Endothelial cell of umbilical vein (primary cell): ENCODE measurements at regions not wholly inside any gene's neighbourhood (a gene's known extent, or its start where the extent isn't known, plus 50 kb on each side); places are given as distances from the start of the nearest gene placed in this dataset.

ENCODE experiments used
- BruUV-seq: library from RNA; stranded (reverse); fragments of 400-500 nt; replicated peaks from 2 replicates; lab custom pipeline; 2021; lab: Mats Ljungman, UMichigan
- CTCF ChIA-PET: fragments of 300-600, 350-600 bp; sonication (Branson Sonifier 250); formaldehyde crosslinking; loops from one replicate; lab custom pipeline; 2021; ENCODE audit warnings: antibody characterized with exemption, inconsistent platforms; lab: Charles Lee
- POLR2A ChIA-PET: fragments of 300-600, 350-600 bp; sonication (Branson Sonifier 250); formaldehyde crosslinking; loops from one replicate; lab custom pipeline; 2021; ENCODE audit warnings: antibody characterized with exemption, inconsistent platforms; lab: Charles Lee
- DNase-seq: peaks from one replicate; pipeline ENCODE4 v3.0.0-alpha.2; 2011; ENCODE audit warnings: low read depth, low spot score
- FAIRE-seq: peaks from 2 replicates; lab custom pipeline; 2011; peaks lifted over from hg19 to GRCh38; lab: Jason Lieb, UNC
- H2AFZ ChIP-seq: 2 replicates; pipeline ENCODE4 v1.6.0; 2012; ENCODE audit warnings: low read depth, low read length, control low read depth, inconsistent platforms
- H3K27ac ChIP-seq: 2 replicates; pipeline ENCODE4 v1.5.1; 2011; ENCODE audit warnings: low read depth, mild to moderate bottlenecking, control low read depth, low read length, moderate library complexity; ENCODE audit not compliant: insufficient read depth
- H3K27me3 ChIP-seq, 2 experiments: 2 replicates each; pipeline versions ENCODE4 v1.6.0 to v1.6.1; 2011; ENCODE audit warnings: low read length in 2 of 2, mixed read lengths in 1 of 2; ENCODE audit not compliant: control insufficient read depth in 2 of 2, insufficient read depth in 2 of 2
- H3K36me3 ChIP-seq, 2 experiments: 2 replicates in 1 of 2; 3 replicates in 1 of 2; pipeline ENCODE4 v1.5.1; 2011; ENCODE audit warnings: low read length in 2 of 2, mild to moderate bottlenecking in 1 of 2, moderate library complexity in 1 of 2; ENCODE audit not compliant: control insufficient read depth in 2 of 2, insufficient read depth in 2 of 2; ENCODE audit errors: extremely low read depth in 1 of 2
- H3K4me1 ChIP-seq: 3 replicates; pipeline ENCODE4 v1.5.1; 2011; ENCODE audit warnings: mild to moderate bottlenecking, low read length; ENCODE audit not compliant: control insufficient read depth, insufficient read depth; ENCODE audit errors: extremely low read depth
- H3K4me2 ChIP-seq: 2 replicates; pipeline ENCODE4 v1.6.1; 2011; ENCODE audit warnings: low read length, control low read depth, mixed read lengths; ENCODE audit not compliant: insufficient read depth
- H3K4me3 ChIP-seq, 3 experiments: fragments of 200-600 bp in 1 of 3; sonication (generic), shearing (Covaris generic) in 1 of 3; replicated peaks in 1 of 3; 2 replicates each; pipeline ENCODE4 v1.5.1; 2011 to 2016; ENCODE audit warnings: control low read depth in 3 of 3, low read length in 3 of 3, mild to moderate bottlenecking in 2 of 3, inconsistent platforms in 1 of 3, low read depth in 1 of 3, moderate library complexity in 1 of 3; ENCODE audit not compliant: insufficient read depth in 1 of 3
- H3K79me2 ChIP-seq: 2 replicates; pipeline ENCODE4 v1.6.0; 2012; ENCODE audit warnings: low read length, inconsistent platforms; ENCODE audit not compliant: control insufficient read depth, insufficient read depth
- H3K9ac ChIP-seq: replicated peaks from 2 replicates; pipeline ENCODE3; 2011; ENCODE audit warnings: low read length, control low read depth; ENCODE audit not compliant: insufficient read depth; ENCODE audit errors: extremely low read depth
- H3K9me1 ChIP-seq: replicated peaks from 3 replicates; pipeline ENCODE4 v1.6.0; 2011; ENCODE audit warnings: mild to moderate bottlenecking, low read length; ENCODE audit not compliant: control insufficient read depth, insufficient read depth; ENCODE audit errors: extremely low read depth
- H3K9me3 ChIP-seq: replicated peaks from 2 replicates; pipeline ENCODE4 v1.5.1; 2012; ENCODE audit warnings: low read length, inconsistent platforms; ENCODE audit not compliant: control insufficient read depth, insufficient read depth
- H4K20me1 ChIP-seq: replicated peaks from 2 replicates; pipeline ENCODE3; 2011; ENCODE audit warnings: mild to moderate bottlenecking, low read length; ENCODE audit not compliant: control insufficient read depth, insufficient read depth; ENCODE audit errors: extremely low read depth
- EZH2 ChIP-seq: IDR thresholded peaks from 2 replicates; pipeline ENCODE4 v1.6.1; 2012; ENCODE audit warnings: borderline replicate concordance, low read depth, mild to moderate bottlenecking, moderate library complexity, low read length, inconsistent platforms; ENCODE audit not compliant: severe bottlenecking
- FOS ChIP-seq: IDR thresholded peaks from 2 replicates; pipeline ENCODE4 v1.6.1; 2011; ENCODE audit warnings: mild to moderate bottlenecking, low read length, moderate library complexity, borderline replicate concordance; ENCODE audit not compliant: insufficient read depth
- GATA2 ChIP-seq: IDR thresholded peaks from 2 replicates; pipeline ENCODE4 v1.7.0; 2011; ENCODE audit warnings: low read depth, mild to moderate bottlenecking, moderate library complexity, mixed read lengths, low read length; ENCODE audit not compliant: insufficient read length, insufficient read depth
- JUN ChIP-seq: IDR thresholded peaks from 2 replicates; pipeline ENCODE4 v1.6.1; 2011; ENCODE audit warnings: borderline replicate concordance, low read depth; ENCODE audit not compliant: insufficient read length, insufficient read depth
- MAX ChIP-seq: IDR thresholded peaks from 2 replicates; pipeline ENCODE4 v1.6.1; 2011; ENCODE audit not compliant: insufficient read depth, insufficient read length
- MYC ChIP-seq: IDR thresholded peaks from one replicate; pipeline ENCODE4 v1.6.1; 2011; ENCODE audit warnings: mild to moderate bottlenecking, low read depth, low read length
- POLR2A ChIP-seq: IDR thresholded peaks from 2 replicates; pipeline ENCODE4 v1.6.1; 2012; ENCODE audit warnings: low read depth, mild to moderate bottlenecking, control low read depth, low read length
- POLR2AphosphoS5 ChIP-seq: IDR thresholded peaks from 2 replicates; pipeline ENCODE4 v1.6.1; 2012; ENCODE audit warnings: low read depth, mild to moderate bottlenecking, control low read depth, low read length, moderate library complexity; ENCODE audit not compliant: insufficient read depth
- dilution Hi-C: fragments of 300-500 bp; cut with MboI; formaldehyde crosslinking; loops from one replicate; pipeline ENCODE4 v1.15.0; 2019; ENCODE audit warnings: low sequenced_read_pairs; ENCODE audit not compliant: extremely low pct_ligation_motif_present
- intact Hi-C: fragments of 100-400 bp; cut with micrococcal nuclease; formaldehyde crosslinking; loops from one replicate; pipeline ENCODE4 v1.10.0; 2022

GRCh38 chr5:43985411-43985810, 382.4 kb downstream of the NNT start:
- ChIA-PET CTCF (no interaction called here), POLR2A (no interaction called here)
- FAIRE-seq = no peak

GRCh38 chr5:43981556-43981955, 378.6 kb downstream of the NNT start:
- Histone ChIP-seq H3K4me1 (no peaks in the 10 kb centered on the region), H3K79me2 (no peaks in the 10 kb centered on the region), H3K9me1 (no peaks in the 10 kb centered on the region), H2AFZ (no peak overlapping the region), H3K4me3 (no peak overlapping the region), H3K36me3 (no peaks in the 10 kb centered on the region), H3K27me3 (no peaks in the 10 kb centered on the region), H4K20me1 (no peaks in the 10 kb centered on the region), H3K9me3 (no peaks in the 10 kb centered on the region), H3K9ac (no peak overlapping the region), H3K27ac (no peak overlapping the region), H3K4me2 (no peak overlapping the region)
- no TSS peak for BruUV-seq
- ChIA-PET CTCF (no interaction called here), POLR2A (no interaction called here)
- DNase-seq = no peak
- no peak for FAIRE-seq
- dilution Hi-C loops (no loop called here), intact Hi-C loops (no loop called here)
- no peak for TF ChIP-seq MAX
- TF ChIP-seq POLR2AphosphoS5 = no peak
- no peak for TF ChIP-seq POLR2A
- TF ChIP-seq FOS = no peak
- no peak for TF ChIP-seq EZH2

More at GRCh38 chr5:43985411-43985810, 382.4 kb downstream of the NNT start:
- Histone ChIP-seq H3K36me3 (no peaks in the 10 kb centered on the region), H3K27ac (no peak overlapping the region), H3K4me2 (no peak overlapping the region), H3K9me3 (no peaks in the 10 kb centered on the region), H3K27me3 (no peaks in the 10 kb centered on the region), H3K4me1 (no peaks in the 10 kb centered on the region), H2AFZ (no peak overlapping the region), H3K4me3 (no peak overlapping the region), H4K20me1 (no peaks in the 10 kb centered on the region), H3K79me2 (no peaks in the 10 kb centered on the region), H3K9me1 (no peaks in the 10 kb centered on the region), H3K9ac (no peak overlapping the region)
- dilution Hi-C loops (no loop called here), intact Hi-C loops (no loop called here)
- no peak for DNase-seq
- BruUV-seq = no TSS peak
- no peak for TF ChIP-seq FOS
- no peak for TF ChIP-seq MYC
- TF ChIP-seq JUN = no peak
- no peak for TF ChIP-seq GATA2
- TF ChIP-seq MAX = no peak
